ENCODE measurements at regions not wholly inside any gene's neighbourhood (a gene's known extent, or its start where the extent isn't known, plus 50 kb on each side); places are given as distances from the start of the nearest gene placed in this dataset.

GRCh38 chr2:58851598-58851997, 610.5 kb upstream of the FANCL start:
- TF ChIP-seq CTCF (IDR thresholded peaks at IDR 0.05; ENCODE audit: insufficient read depth, low read length, poor library complexity, severe bottlenecking) = no peak
- no peak for TF ChIP-seq EZH2phosphoT487 (conservative IDR thresholded peaks at IDR 0.05; ENCODE audit: low read length)
